GM18868 (cell line): ENCODE measurements at regions not wholly inside any gene's neighbourhood (a gene's known extent, or its start where the extent isn't known, plus 50 kb on each side); places are given as distances from the start of the nearest gene placed in this dataset.
"Not testable (repeated sequence)": the region's sequence is repeated elsewhere in the genome, so short reads cannot be mapped to it uniquely, and the experiment has no call there.

Experiments
- ATAC-seq: cut with Tn5 transposase; IDR thresholded peaks from one replicate; pipeline ENCODE4 v1.9.1; 2021; ENCODE audit warnings: mild to moderate bottlenecking, moderate library complexity; ENCODE audit not compliant: unreplicated experiment

GRCh38 chr3:23112491-23112890, 90.6 kb upstream of the UBE2E2 start:
- ATAC-seq: no peak

DNA sequence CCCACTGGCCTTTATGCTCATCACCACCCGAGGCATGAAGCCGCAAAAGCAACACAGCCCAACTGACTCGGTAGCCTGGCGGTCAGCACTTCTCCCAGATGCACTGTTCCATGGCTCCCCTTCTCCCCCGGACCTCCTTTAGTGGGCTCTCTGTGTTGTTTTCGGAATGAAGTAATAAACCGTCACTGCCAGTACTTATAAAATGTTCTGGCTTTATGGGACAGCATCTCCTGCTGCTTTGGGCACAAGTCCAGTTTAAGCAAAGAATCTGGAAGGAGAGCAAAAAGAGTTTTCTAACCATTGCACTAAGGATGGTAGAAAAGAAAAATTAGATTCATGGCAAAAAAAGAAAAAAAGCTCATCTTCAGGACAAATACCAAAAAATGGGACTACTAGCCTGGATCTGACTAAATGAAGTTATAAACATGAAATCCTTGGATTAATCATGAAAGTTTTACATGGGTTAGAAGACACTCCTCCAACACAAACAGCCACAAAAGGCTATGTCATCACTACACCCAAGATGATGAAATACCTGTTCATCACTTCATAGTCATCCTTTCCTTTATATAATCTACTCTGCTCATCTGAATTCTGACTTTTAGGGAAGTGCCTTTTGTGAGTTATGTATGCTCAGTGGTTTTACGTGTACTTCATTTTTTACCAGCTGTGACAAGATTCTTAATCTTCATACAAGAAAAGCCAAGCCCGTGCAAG, 89.5 kb upstream of the UBE2E2 start:
- ATAC-seq: no peak

DNA sequence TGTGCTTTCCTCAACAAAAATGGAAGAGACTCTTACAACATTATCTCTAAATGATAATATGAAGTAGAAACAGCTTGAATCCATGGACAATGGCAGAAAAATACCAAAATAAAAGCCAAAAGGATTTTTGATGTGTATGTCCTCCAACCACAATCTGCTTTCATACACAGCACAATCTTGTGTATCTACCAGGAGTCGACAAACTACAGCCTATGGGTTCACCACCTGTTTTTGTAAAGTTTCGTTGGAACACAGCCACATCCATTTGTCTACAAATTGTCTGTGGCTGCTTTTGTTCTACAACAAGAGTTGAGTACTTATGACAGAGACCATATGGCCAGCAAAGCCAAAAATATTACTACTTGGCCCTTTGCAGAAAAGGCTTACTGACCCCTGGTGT, 88.7 kb upstream of the UBE2E2 start:
- ATAC-seq: peak; percentile 31

- peak; percentile 49 for ATAC-seq
Measured at GRCh38 chr3:23115171-23115877, 87.8 kb upstream of the UBE2E2 start.

DNA sequence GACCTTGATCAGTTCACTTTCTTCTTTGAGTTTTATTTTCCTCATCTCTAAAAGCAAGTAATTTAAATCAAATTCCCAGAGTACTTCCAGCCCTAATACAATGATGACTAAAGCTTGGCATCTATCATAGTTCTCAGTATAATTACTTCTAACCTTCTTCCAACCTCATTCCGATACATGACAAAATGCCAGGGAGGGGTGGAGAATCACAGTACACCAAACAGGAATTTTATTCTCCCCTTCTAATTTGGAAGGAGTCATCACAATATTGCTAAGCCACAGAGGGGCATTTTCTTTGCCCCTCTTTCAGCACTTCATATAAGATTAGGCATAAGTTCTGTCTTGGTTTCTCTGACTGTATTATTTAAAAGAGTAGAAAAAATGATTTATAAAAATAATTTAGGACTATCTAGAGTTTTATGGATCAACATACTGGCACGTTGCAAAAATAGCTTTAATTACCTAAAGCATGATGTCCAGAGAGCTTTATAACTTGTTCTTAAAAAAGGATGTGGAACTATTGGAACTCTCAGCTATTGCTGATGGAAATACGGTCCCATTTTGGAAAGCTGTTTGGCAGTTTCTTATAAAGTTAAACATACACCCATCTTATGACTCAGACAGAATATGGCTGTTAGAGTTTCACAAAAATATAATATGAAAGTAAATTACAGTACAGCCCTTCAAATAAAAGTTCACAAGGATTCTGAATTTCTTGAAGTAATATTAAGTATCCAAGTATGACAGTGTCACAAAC, 86.9 kb upstream of the UBE2E2 start:
- no peak for ATAC-seq

DNA sequence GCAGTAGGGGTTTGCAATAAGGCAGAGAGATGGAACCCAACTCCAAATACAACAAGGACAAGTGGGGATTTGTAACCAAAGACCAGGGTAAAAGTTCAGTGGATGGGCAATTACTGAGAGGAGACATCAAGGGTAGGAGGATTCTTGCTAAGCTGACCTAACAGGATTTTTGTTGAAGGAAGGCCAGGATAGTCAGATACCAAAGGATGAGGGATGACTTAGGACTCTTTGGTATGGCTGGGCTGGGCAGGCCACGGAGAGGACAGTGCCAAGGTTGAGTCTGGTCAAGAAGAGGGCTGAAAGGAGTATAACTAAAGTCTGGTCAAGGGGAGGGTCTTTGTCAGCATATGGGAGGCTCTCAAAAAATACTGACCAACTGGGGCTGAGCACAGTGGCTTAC, 85.3 kb upstream of the UBE2E2 start:
- no peak for ATAC-seq

- ATAC-seq: no peak
Measured at GRCh38 chr3:23127196-23127595, 75.9 kb upstream of the UBE2E2 start.

GRCh38 chr3:23128655-23129054, 74.5 kb upstream of the UBE2E2 start:
- no peak for ATAC-seq

- ATAC-seq: no peak
Measured at GRCh38 chr3:23129117-23129516, 74.0 kb upstream of the UBE2E2 start.

GRCh38 chr3:23129817-23130216, 73.3 kb upstream of the UBE2E2 start:
- ATAC-seq: peak; percentile 69

- no peak for ATAC-seq
Measured at GRCh38 chr3:23130406-23130805, 72.7 kb upstream of the UBE2E2 start.

GRCh38 chr3:23135026-23135785, 67.9 kb upstream of the UBE2E2 start:
- no peak for ATAC-seq

- no peak for ATAC-seq
Measured at GRCh38 chr3:23136054-23136453, 67.1 kb upstream of the UBE2E2 start.

- ATAC-seq: not testable (repeated sequence)
Measured at GRCh38 chr3:23144051-23144450, 59.1 kb upstream of the UBE2E2 start.

DNA sequence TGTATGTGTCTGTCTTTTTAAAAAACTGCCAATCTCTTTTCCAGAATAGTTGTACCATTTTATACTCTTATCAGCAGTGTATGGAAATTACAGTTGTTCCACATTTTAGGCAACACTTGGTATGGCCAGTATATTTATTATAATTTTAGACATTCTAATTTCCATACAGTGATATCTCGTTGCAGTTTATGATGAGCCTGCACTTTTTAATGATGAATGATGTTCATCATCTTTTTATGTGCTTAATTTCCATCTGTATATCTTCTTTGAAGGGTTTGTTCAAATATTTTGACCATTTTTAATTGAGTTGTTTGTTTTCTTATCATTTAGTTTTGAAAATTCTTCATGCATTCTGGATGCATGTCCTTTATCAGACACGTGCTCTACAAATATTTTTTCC, 57.0 kb upstream of the UBE2E2 start:
- no peak for ATAC-seq

DNA sequence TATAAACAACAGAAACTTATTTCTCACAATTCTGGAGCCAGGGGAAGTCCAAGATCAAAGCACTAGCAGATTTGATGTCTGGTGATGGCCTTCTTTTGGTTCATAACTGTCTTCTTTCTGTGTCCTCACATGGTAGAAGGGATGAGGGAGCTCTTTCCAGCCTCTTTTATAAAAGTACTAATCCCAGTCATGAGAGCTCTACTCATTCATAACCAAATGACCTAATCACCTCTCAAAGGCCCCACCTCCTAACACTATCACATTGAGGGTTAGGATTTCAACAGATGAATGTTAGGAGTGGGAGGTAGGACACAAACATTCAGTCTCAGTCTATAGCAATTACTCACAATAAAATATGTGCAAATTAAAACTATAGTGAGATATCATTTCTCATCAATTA, 50.1 kb upstream of the UBE2E2 start:
- ATAC-seq: no peak
